ENCODE measurements at regions not wholly inside any gene's neighbourhood (a gene's known extent, or its start where the extent isn't known, plus 50 kb on each side); places are given as distances from the start of the nearest gene placed in this dataset.

DNA sequence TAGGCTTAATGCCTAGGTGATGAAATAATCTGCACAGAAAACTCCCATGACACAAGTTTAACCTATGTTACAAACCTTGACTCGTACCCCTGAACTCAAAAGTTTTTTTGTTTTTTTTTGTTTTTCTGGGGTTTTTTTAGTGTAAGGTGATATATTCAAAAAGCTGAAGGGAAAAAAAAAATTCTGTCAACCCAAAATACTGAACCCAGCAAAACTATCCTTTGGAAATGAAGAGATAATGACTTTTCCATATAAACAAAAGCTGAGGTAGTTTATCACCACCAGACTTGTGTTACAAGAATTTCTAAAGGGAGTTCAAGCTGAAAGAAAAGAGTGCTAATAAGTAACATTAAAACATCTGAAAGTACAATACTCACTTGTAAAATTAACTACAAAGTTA, 448.1 kb downstream of the KCNH5 start:
- TF ChIP-seq CEBPB (IDR thresholded peaks at IDR 0.05; ENCODE audit: low read depth, low read length): no peak
- no peak for TF ChIP-seq SMC3 (IDR thresholded peaks at IDR 0.05; ENCODE audit: low read depth, low read length)
- TF ChIP-seq RAD21 (IDR thresholded peaks at IDR 0.05; ENCODE audit: low read length): no peak
- TF ChIP-seq MAZ (IDR thresholded peaks at IDR 0.05; ENCODE audit: borderline replicate concordance, low read depth, low read length): no peak
- TF ChIP-seq RFX5 (IDR thresholded peaks at IDR 0.05; ENCODE audit: low read depth, low read length): no peak
- no peak for TF ChIP-seq ELK1 (IDR thresholded peaks at IDR 0.05; ENCODE audit: borderline replicate concordance, low read depth, low read length)
- H2AFZ ChIP-seq (replicated peaks; ENCODE audit: low read length, poor library complexity): no peak overlapping the region
- no peaks in the 10 kb centered on the region for H3K4me1 ChIP-seq (ENCODE audit: control insufficient read depth, insufficient read depth, low read length)
- no peak overlapping the region for H3K18ac ChIP-seq (ENCODE audit: low read depth, low read length)
- no peak overlapping the region for H2AK9ac ChIP-seq (replicated peaks; ENCODE audit: low read depth, low read length, poor library complexity)
- in situ Hi-C loops (cut with MboI; ENCODE audit: low sequenced_read_pairs) (no loop called here), intact Hi-C loops (cut with micrococcal nuclease) (no loop called here), dilution Hi-C loops (cut with HindIII; ENCODE audit: low sequenced_read_pairs, unreplicated experiment) (no loop called here)
- no peak overlapping the region for H2BK120ac ChIP-seq (ENCODE audit: low read depth, low read length)
- H3K4me3 ChIP-seq (ENCODE audit: insufficient read depth, low read depth, low read length): no peak overlapping the region
- no peak overlapping the region for H4K5ac ChIP-seq (ENCODE audit: low read depth, low read length)
- H3K27ac ChIP-seq (ENCODE audit: insufficient read depth, low read length): no peak overlapping the region
- H3K79me1 ChIP-seq (ENCODE audit: low read depth in 1 of 2, low read length in 2 of 2): no peaks in the 10 kb centered on the region
- no peak overlapping the region for H2BK15ac ChIP-seq (ENCODE audit: low read depth, low read length)
- no peaks in the 10 kb centered on the region for H3K36me3 ChIP-seq (ENCODE audit: control insufficient read depth, insufficient read depth, low read length)
- H3K14ac ChIP-seq (replicated peaks; ENCODE audit: low read depth, low read length): no peak overlapping the region
- H4K8ac ChIP-seq (ENCODE audit: low read depth in 2 of 2, low read length in 2 of 2): no peak overlapping the region
- H4K91ac ChIP-seq (ENCODE audit: insufficient read depth, low read depth, low read length): no peak overlapping the region
- no CpG with 5 or more reads among the region's 1 CpG for WGBS, 2 experiments (ENCODE audit: extremely low coverage in 2 of 2, insufficient read length in 1 of 2)
- ChIA-PET CTCF (no interaction called here), POLR2A (ENCODE audit: unreplicated experiment) (no interaction called here)
- no peaks in the 10 kb centered on the region; the same call in 1 of the 2 replicates for H3K9me3 ChIP-seq (ENCODE audit: control insufficient read depth, insufficient read depth, low read length)
- no peak overlapping the region for H2BK20ac ChIP-seq (ENCODE audit: low read depth, low read length)
- no peak overlapping the region for H3K23ac ChIP-seq (ENCODE audit: low read depth, low read length)
- DNase-seq (no peak), ATAC-seq (ENCODE audit: low read depth) (no peak)
- BruUV-seq (replicated peaks): no TSS peak
- no peak overlapping the region for H3K9ac ChIP-seq (ENCODE audit: low read depth, low read length)
- no peaks in the 10 kb centered on the region for H4K20me1 ChIP-seq (ENCODE audit: insufficient read depth, low read length)
- no peaks in the 10 kb centered on the region for H3K27me3 ChIP-seq (ENCODE audit: control insufficient read depth, insufficient read depth, low read length)
- no peak overlapping the region for H3K4ac ChIP-seq (ENCODE audit: low read depth, low read length)
- no peak overlapping the region for H3K56ac ChIP-seq (ENCODE audit: extremely low read depth, insufficient read depth, low read length)
- H3K4me2 ChIP-seq (ENCODE audit: low read depth, low read length): no peak overlapping the region
- no peak overlapping the region for H2BK5ac ChIP-seq (ENCODE audit: low read depth, low read length, poor library complexity, severe bottlenecking)
- no peaks in the 10 kb centered on the region for H3K9me1 ChIP-seq (ENCODE audit: insufficient read depth, low read length)
- H2AK5ac ChIP-seq (ENCODE audit: low read depth, low read length): no peak overlapping the region

All from IMR-90 (cell line).